ENCODE measurements at regions not wholly inside any gene's neighbourhood (a gene's known extent, or its start where the extent isn't known, plus 50 kb on each side); places are given as distances from the start of the nearest gene placed in this dataset.
A peak's percentile ranks its signal among the peaks of the same experiment; 100 is the strongest.

GRCh38 chr2:155377931-155378444 is 679.5 kb downstream of the KCNJ3 start:
- no peak for TF ChIP-seq CTCF (IDR thresholded peaks at IDR 0.05; ENCODE audit: borderline replicate concordance, control extremely low read depth, extremely low read depth, insufficient read depth, missing control alignments)
- DNase-seq (ENCODE audit: low spot score) = no peak
- in situ Hi-C loops (cut with MboI; ENCODE audit: low sequenced_read_pairs, unreplicated experiment) = no loop called here

GRCh38 chr2:155377266-155377680 is 678.8 kb downstream of the KCNJ3 start:
- in situ Hi-C loops (cut with MboI; ENCODE audit: low sequenced_read_pairs, unreplicated experiment) = no loop called here
- no peak for DNase-seq (ENCODE audit: low spot score)

GRCh38 chr2:155372969-155373368 is 674.5 kb downstream of the KCNJ3 start:
- TF ChIP-seq CTCF (IDR thresholded peaks at IDR 0.05; ENCODE audit: borderline replicate concordance, control extremely low read depth, extremely low read depth, insufficient read depth, missing control alignments) = no peak
- no peak for DNase-seq (ENCODE audit: low spot score)
- in situ Hi-C loops (cut with MboI; ENCODE audit: low sequenced_read_pairs, unreplicated experiment) = loop anchor here (25.0 kb wide), 1 partner anchor 439 kb away; no protein-coding TSS in a partner anchor

More at GRCh38 chr2:155377266-155377680, 678.8 kb downstream of the KCNJ3 start:
- no peak for TF ChIP-seq CTCF (IDR thresholded peaks at IDR 0.05; ENCODE audit: borderline replicate concordance, control extremely low read depth, extremely low read depth, insufficient read depth, missing control alignments)

GRCh38 chr2:155368934-155369333 is 670.4 kb downstream of the KCNJ3 start:
- in situ Hi-C loops (cut with MboI; ENCODE audit: low sequenced_read_pairs, unreplicated experiment) = loop anchor here (25.0 kb wide), 1 partner anchor 443 kb away; no protein-coding TSS in a partner anchor
- TF ChIP-seq CTCF (IDR thresholded peaks at IDR 0.05; ENCODE audit: borderline replicate concordance, control extremely low read depth, extremely low read depth, insufficient read depth, missing control alignments) = peak; percentile 24
- DNase-seq (ENCODE audit: low spot score) = no peak

- TF ChIP-seq CTCF (IDR thresholded peaks at IDR 0.05; ENCODE audit: borderline replicate concordance, control extremely low read depth, extremely low read depth, insufficient read depth, missing control alignments) = no peak
- in situ Hi-C loops (cut with MboI; ENCODE audit: low sequenced_read_pairs, unreplicated experiment) = loop anchor here (25.0 kb wide), 1 partner anchor 448 kb away; no protein-coding TSS in a partner anchor
- DNase-seq (ENCODE audit: low spot score) = no peak
Observed at GRCh38 chr2:155364766-155365165, 666.3 kb downstream of the KCNJ3 start.

GRCh38 chr2:155363349-155363888 is 664.9 kb downstream of the KCNJ3 start:
- in situ Hi-C loops (cut with MboI; ENCODE audit: low sequenced_read_pairs, unreplicated experiment) = loop anchor here (25.0 kb wide), 1 partner anchor 449 kb away; no protein-coding TSS in a partner anchor
- no peak for TF ChIP-seq CTCF (IDR thresholded peaks at IDR 0.05; ENCODE audit: borderline replicate concordance, control extremely low read depth, extremely low read depth, insufficient read depth, missing control alignments)
- no peak for DNase-seq (ENCODE audit: low spot score)

Data from GM13976 (cell line).